Stomach (tissue), 8 donors: ENCODE measurements at regions not wholly inside any gene's neighbourhood (a gene's known extent, or its start where the extent isn't known, plus 50 kb on each side); places are given as distances from the start of the nearest gene placed in this dataset.

ENCODE experiments used
- DNase-seq, 2 donors: peaks; one replicate each; pipeline versions ENCODE4 v3.0.0 to v3.0.0-alpha.2; 2013 to 2019
- H3K27ac ChIP-seq, 5 donors: fragments of 200-600 bp in 4 of 5; sonication (generic) in 4 of 5; one replicate each; pipeline ENCODE4 v1.5.1; 2013 to 2019; ENCODE audit warnings: mild to moderate bottlenecking in 1 of 5, moderate library complexity in 1 of 5
- H3K27me3 ChIP-seq, 3 donors: fragments of 200-600 bp; sonication (generic); one replicate each; pipeline ENCODE4 v1.5.1; 2017 to 2019; ENCODE audit warnings: mixed run types in 1 of 3
- H3K36me3 ChIP-seq, 4 donors: fragments of 200-600 bp; sonication (generic); 1 replicate in 3 of 4; 2 replicates in 1 of 4; pipeline ENCODE4 v1.5.1; 2016 to 2019
- H3K4me1 ChIP-seq, 4 donors: fragments of 200-600 bp; sonication (generic); one replicate each; pipeline ENCODE4 v1.5.1; 2016 to 2019
- H3K4me3 ChIP-seq, 4 donors: fragments of 200-600 bp; sonication (generic) in 3 of 4; one replicate each; pipeline ENCODE4 v1.5.1; 2016 to 2019; ENCODE audit warnings: mild to moderate bottlenecking in 1 of 4
- H3K9me3 ChIP-seq, 4 donors: fragments of 200-600 bp; sonication (generic); one replicate each; pipeline ENCODE4 v1.5.1; 2016 to 2019
- EP300 ChIP-seq: sonication (generic); formaldehyde crosslinking; IDR thresholded peaks from one replicate; pipeline ENCODE4 v1.6.1; 2017; ENCODE audit warnings: antibody characterized with exemption
- POLR2A ChIP-seq, 4 donors: fragments of 450-650 bp; IDR thresholded peaks; one replicate each; pipeline ENCODE4 v1.6.1; 2016; ENCODE audit warnings: antibody characterized with exemption in 4 of 4, control low read depth in 2 of 4, mild to moderate bottlenecking in 1 of 4, moderate library complexity in 1 of 4
- POLR2AphosphoS5 ChIP-seq, 3 donors: sonication (generic); formaldehyde crosslinking; IDR thresholded peaks; one replicate each; pipeline ENCODE4 v1.6.1; 2016; ENCODE audit warnings: antibody characterized with exemption in 3 of 3
- WGBS, 5 donors: extraction: QIAGEN DNeasy Blood & Tissue Kit in 3 of 5; methylation state at CpG; one replicate each; pipeline versions ENCODE4 v1.1.5 to v1.1.7; 2013 to 2018; 5-methylcytosine and 5-hydroxymethylcytosine counted together
- intact Hi-C: fragments of 100-400 bp; cut with DNase I; formaldehyde crosslinking; loops from one replicate; pipeline ENCODE4 v1.15.1; 2023; ENCODE audit warnings: low total_unique reads
- TF ChIP-seq, protein P1 (sequence below), 7 experiments: fragments of 450-650 bp in 4 of 7; fragments of 200-600 bp in 3 of 7; sonication (generic) in 3 of 7; IDR thresholded peaks; one replicate each; pipeline ENCODE4 v1.5.1; 2016 to 2019; ENCODE audit warnings: antibody characterized with exemption in 7 of 7, control low read depth in 2 of 7, mild to moderate bottlenecking in 1 of 7
- donor health status: healthy with polysubstance abuse.
- donor health status: Bipolar disorder and iron deficiency.
- donor health status: healthy.

DNA sequence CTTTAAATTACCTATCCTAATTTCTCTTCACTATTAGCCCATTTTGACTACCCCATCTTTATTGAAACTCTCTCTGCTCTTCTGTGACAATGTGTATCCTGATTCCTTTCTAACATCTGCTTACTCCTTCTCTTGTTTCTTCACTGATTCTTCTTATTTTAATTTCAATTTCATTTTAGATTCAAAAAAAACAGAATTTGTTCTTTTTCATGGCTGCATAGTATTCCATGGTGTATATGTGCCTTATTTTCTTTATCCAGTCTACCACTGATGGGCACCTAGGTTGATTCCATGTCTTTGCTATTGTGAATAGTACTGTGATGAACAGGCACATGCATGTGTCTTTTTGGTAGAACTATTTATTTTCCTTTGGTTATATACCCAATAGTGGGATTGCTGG lies 120.0 kb upstream of the VAMP7 start:
- Histone ChIP-seq H3K36me3 (no peaks in the 10 kb centered on the region), H3K27me3 (no peaks in the 10 kb centered on the region), H3K4me3 (no peak overlapping the region), H3K4me1 (no peaks in the 10 kb centered on the region), H3K9me3 (no peaks in the 10 kb centered on the region), H3K27ac (no peak overlapping the region)
- intact Hi-C loops, result no loop called here
- TF ChIP-seq POLR2A (IDR thresholded peaks at IDR 0.05), result no peak
- TF ChIP-seq, protein P1, sequence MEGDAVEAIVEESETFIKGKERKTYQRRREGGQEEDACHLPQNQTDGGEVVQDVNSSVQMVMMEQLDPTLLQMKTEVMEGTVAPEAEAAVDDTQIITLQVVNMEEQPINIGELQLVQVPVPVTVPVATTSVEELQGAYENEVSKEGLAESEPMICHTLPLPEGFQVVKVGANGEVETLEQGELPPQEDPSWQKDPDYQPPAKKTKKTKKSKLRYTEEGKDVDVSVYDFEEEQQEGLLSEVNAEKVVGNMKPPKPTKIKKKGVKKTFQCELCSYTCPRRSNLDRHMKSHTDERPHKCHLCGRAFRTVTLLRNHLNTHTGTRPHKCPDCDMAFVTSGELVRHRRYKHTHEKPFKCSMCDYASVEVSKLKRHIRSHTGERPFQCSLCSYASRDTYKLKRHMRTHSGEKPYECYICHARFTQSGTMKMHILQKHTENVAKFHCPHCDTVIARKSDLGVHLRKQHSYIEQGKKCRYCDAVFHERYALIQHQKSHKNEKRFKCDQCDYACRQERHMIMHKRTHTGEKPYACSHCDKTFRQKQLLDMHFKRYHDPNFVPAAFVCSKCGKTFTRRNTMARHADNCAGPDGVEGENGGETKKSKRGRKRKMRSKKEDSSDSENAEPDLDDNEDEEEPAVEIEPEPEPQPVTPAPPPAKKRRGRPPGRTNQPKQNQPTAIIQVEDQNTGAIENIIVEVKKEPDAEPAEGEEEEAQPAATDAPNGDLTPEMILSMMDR (IDR thresholded peaks at IDR 0.05), result no peak
- TF ChIP-seq POLR2AphosphoS5 (IDR thresholded peaks at IDR 0.05), result no peak
- no peak for DNase-seq

DNA sequence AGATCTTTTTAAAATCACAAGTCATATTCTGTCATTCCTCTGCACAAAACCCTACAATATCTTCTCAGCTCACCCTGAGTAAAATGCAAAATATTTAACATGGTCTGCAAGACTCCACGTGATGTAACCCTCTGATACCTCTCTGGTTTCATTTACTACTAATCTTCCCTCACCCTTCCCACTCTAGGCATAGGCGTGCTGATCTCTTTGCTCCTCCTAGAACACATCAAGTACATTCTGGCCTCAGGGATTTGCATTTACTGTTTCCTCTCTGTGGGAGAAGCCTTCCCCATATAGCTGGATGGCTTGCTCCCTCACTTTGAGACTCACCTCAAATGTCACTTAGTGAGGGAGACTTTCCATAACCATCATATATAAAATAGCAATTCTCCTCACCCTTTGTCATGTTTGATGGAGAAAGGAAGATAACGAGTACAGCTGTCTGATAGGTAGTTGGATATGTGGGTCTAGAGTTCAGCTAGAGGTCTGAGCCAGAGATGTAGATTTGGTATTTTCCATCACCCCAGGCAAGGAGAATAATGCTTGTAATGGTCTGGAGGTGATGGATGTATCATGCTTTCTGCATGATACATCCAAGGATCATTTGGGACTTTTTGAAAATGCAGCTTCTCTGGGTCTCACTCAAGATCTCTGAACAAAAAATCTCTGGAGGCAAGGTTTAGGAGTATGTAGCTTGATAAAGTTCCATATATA lies 123.9 kb upstream of the VAMP7 start:
- TF ChIP-seq POLR2AphosphoS5 (IDR thresholded peaks at IDR 0.05) (no peak), POLR2A (IDR thresholded peaks at IDR 0.05) (no peak), EP300 (no peak)
- TF ChIP-seq, protein P1 (IDR thresholded peaks at IDR 0.05), result no peak
- WGBS, 5 donors, result 48 to 75% (median 58%) methylated on average over 3 of the region's 3 CpGs

DNA sequence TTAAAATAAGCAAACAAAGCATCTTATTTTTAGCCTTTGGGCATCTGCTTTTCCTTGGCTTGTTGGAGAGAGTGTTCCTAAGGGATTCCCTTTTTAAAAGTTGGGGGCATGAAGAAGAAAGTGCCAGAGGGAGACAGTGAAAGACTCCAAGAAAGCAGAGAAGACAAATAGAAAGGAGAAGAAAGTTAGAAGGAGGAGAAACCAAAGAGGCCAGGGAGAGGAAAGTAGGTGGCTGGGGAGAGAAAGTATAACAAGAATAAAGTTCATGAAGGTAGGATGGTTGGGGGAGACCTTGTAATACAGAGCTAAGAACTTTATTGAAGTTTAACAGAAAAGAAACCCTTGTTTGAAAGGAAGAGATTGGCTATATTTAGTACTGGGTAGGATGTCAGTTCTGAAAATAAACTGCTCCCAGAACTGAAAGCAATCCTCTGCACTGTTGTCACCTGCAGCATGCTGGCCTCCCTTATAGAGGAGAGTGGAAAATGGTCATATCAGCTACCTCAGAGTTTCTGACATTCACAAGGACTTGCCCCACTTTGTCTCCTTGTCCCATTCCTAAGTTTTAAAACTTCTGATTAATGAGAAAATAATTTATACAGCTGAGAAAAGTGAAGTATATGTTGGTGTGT lies 125.3 kb upstream of the VAMP7 start:
- H3K27ac ChIP-seq, result no peak overlapping the region
- DNase-seq, result no peak
- TF ChIP-seq, protein P1 (IDR thresholded peaks at IDR 0.05), result no peak
- TF ChIP-seq POLR2AphosphoS5 (IDR thresholded peaks at IDR 0.05) (no peak), POLR2A (IDR thresholded peaks at IDR 0.05) (no peak), EP300 (no peak)
- H3K9me3 ChIP-seq, result no peaks in the 10 kb centered on the region
- no peak overlapping the region for H3K4me3 ChIP-seq
- intact Hi-C loops, result no loop called here
- no peaks in the 10 kb centered on the region for H3K36me3 ChIP-seq
- no peaks in the 10 kb centered on the region for H3K27me3 ChIP-seq
- H3K4me1 ChIP-seq, result no peaks in the 10 kb centered on the region

More for the DNA sequence above, 123.9 kb upstream of the VAMP7 start:
- intact Hi-C loops, result no loop called here
- H3K36me3 ChIP-seq, result no peaks in the 10 kb centered on the region
- no peak for DNase-seq
- H3K9me3 ChIP-seq, result no peaks in the 10 kb centered on the region
- H3K4me1 ChIP-seq, result no peaks in the 10 kb centered on the region
- H3K27me3 ChIP-seq, result no peaks in the 10 kb centered on the region
- H3K4me3 ChIP-seq, result no peak overlapping the region
- no peak overlapping the region for H3K27ac ChIP-seq

DNA sequence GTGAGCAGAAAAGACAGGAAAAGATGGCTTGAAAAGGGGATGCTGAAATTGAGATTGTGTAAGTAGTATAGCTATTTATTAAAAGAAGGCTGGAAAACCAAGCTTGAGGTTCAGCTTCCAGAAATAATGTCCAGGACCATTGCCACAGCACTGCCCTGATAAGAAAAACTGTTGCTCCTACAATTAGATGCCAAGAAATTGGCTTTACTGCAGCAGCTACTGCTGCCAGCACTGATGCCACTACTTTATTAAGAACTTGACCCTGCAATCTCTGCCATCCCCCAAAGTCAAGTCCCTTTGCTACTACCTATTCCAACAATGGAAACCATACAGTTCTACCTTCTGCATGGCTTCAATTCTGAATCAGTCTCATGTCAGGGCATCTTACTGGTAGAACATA lies 130.0 kb upstream of the VAMP7 start:
- DNase-seq, result no peak
- intact Hi-C loops, result no loop called here
- Histone ChIP-seq H3K36me3 (no peaks in the 10 kb centered on the region), H3K27ac (no peak overlapping the region), H3K9me3 (no peaks in the 10 kb centered on the region), H3K27me3 (no peaks in the 10 kb centered on the region), H3K4me1 (peaks cover 0 to 3% (median 0%) of the 10 kb centered on the region in 4 donors), H3K4me3 (no peak overlapping the region)
- TF ChIP-seq, protein P1 (IDR thresholded peaks at IDR 0.05), result no peak
- TF ChIP-seq POLR2A (IDR thresholded peaks at IDR 0.05), result no peak
- TF ChIP-seq POLR2AphosphoS5 (IDR thresholded peaks at IDR 0.05), result no peak
- TF ChIP-seq EP300, result no peak
